Caco-2 (cell line): ENCODE measurements at regions not wholly inside any gene's neighbourhood (a gene's known extent, or its start where the extent isn't known, plus 50 kb on each side); places are given as distances from the start of the nearest gene placed in this dataset.

Source experiments
- BruUV-seq: library from RNA; stranded (reverse); fragments of 400-500 nt; replicated peaks from 2 replicates; lab custom pipeline; 2021; lab: Mats Ljungman, UMichigan
- CTCF ChIA-PET: fragments of 300-600 bp; sonication (Branson Sonifier 250); formaldehyde crosslinking; loops from one replicate; lab custom pipeline; 2022; ENCODE audit warnings: antibody characterized with exemption; lab: Charles Lee
- POLR2A ChIA-PET: fragments of 300-600 bp; sonication (Branson Sonifier 250); formaldehyde crosslinking; loops from one replicate; lab custom pipeline; 2022; ENCODE audit warnings: antibody characterized with exemption; lab: Charles Lee
- DNase-seq, 2 experiments: peaks; one replicate each; pipeline versions ENCODE4 v3.0.0 to v3.0.0-alpha.2; 2020 to 2022
- H3K27me3 ChIP-seq: replicated peaks from 2 replicates; pipeline ENCODE4 v1.6.0; 2011; ENCODE audit warnings: low read length; ENCODE audit not compliant: control insufficient read depth, insufficient read depth
- H3K36me3 ChIP-seq: 2 replicates; pipeline ENCODE4 v1.5.1; 2011; ENCODE audit warnings: low read length; ENCODE audit not compliant: control insufficient read depth, insufficient read depth
- H3K4me1 ChIP-seq: fragments of 250-450 bp; sonication (Bioruptor Pico); 2 replicates; pipeline ENCODE4 v1.5.1; 2020; ENCODE audit warnings: mild to moderate bottlenecking
- H3K4me3 ChIP-seq: 2 replicates; pipeline ENCODE4 v1.5.1; 2011; ENCODE audit warnings: low read depth, mild to moderate bottlenecking, control low read depth, low read length
- H3K9me3 ChIP-seq: fragments of 250-450 bp; sonication (Bioruptor Pico); 2 replicates; pipeline ENCODE4 v1.5.1; 2020; ENCODE audit warnings: mild to moderate bottlenecking, moderate library complexity
- H3K27ac Mint-ChIP-seq: one replicate; pipeline ENCODE4 v1.8.0; 2022; ENCODE audit warnings: mixed read lengths; ENCODE audit not compliant: unreplicated experiment
- H3K27me3 Mint-ChIP-seq: one replicate; pipeline ENCODE4 v1.8.0; 2022; ENCODE audit warnings: mixed read lengths; ENCODE audit not compliant: insufficient read depth, unreplicated experiment
- H3K36me3 Mint-ChIP-seq: one replicate; pipeline ENCODE4 v1.8.0; 2022; ENCODE audit warnings: mild to moderate bottlenecking, mixed read lengths; ENCODE audit not compliant: insufficient read depth, unreplicated experiment
- H3K4me1 Mint-ChIP-seq: one replicate; pipeline ENCODE4 v1.8.0; 2022; ENCODE audit warnings: low read depth, mixed read lengths; ENCODE audit not compliant: unreplicated experiment
- H3K4me3 Mint-ChIP-seq: one replicate; pipeline ENCODE4 v1.8.0; 2022; ENCODE audit warnings: mild to moderate bottlenecking, moderate library complexity, mixed read lengths; ENCODE audit not compliant: unreplicated experiment
- H3K9me3 Mint-ChIP-seq: one replicate; pipeline ENCODE4 v1.8.0; 2022; ENCODE audit warnings: mixed read lengths; ENCODE audit not compliant: unreplicated experiment
- intact Hi-C: fragments of 100-400 bp; cut with micrococcal nuclease; formaldehyde crosslinking; loops from one replicate; pipeline ENCODE4 v1.10.0; 2022; ENCODE audit not compliant: unreplicated experiment
- TF ChIP-seq, protein P1 (sequence below), 2 experiments: fragments of 200-600 bp in 1 of 2; IDR thresholded peaks; 1 replicate in 1 of 2; 2 replicates in 1 of 2; pipeline versions ENCODE4 v1.5.1 to v1.8.0; 2011 to 2022; ENCODE audit warnings: antibody characterized with exemption in 1 of 2, control low read depth in 1 of 2, inconsistent platforms in 1 of 2, low read depth in 1 of 2, low read length in 1 of 2, mild to moderate bottlenecking in 1 of 2, moderate library complexity in 1 of 2; ENCODE audit not compliant: insufficient read depth in 1 of 2, severe bottlenecking in 1 of 2, unreplicated experiment in 1 of 2

DNA sequence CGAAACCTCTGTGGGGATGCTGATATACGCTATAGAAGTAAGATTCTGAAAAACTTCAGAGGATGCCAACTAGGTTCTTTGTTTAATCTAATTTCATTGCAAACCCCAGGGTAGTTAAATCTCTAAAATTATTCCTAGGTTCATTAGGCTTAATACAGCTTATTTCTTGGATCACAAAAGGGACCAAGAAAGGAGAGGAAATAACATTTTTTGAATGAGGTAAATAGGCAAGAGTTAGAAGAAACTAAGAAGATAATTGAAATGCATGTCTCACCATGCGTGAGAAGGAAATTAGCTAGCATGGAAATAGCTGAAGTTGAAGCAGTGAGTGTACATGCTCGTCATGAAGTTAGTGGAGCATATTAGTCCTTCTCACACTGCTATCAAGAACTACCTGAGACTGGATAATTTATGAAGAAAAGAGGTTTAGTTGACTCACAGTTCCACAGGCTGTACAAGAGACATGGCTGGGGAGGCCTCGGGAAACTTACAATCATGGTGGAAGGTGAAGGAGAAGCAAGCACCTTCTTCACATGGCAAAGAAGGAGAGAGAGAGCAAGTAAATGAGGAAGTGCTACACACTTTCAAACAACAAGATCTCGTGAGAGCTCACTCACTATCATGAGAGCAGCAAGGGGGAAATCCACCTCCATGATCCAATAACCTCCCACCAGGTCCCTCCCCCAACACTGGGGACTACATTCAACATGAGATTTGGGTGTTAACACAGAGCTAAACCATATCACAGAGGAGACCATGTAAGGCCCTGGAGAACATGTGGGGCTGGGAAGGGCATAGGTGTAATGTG lies 125.1 kb upstream of the OSMR start:
- TF ChIP-seq, protein P1, sequence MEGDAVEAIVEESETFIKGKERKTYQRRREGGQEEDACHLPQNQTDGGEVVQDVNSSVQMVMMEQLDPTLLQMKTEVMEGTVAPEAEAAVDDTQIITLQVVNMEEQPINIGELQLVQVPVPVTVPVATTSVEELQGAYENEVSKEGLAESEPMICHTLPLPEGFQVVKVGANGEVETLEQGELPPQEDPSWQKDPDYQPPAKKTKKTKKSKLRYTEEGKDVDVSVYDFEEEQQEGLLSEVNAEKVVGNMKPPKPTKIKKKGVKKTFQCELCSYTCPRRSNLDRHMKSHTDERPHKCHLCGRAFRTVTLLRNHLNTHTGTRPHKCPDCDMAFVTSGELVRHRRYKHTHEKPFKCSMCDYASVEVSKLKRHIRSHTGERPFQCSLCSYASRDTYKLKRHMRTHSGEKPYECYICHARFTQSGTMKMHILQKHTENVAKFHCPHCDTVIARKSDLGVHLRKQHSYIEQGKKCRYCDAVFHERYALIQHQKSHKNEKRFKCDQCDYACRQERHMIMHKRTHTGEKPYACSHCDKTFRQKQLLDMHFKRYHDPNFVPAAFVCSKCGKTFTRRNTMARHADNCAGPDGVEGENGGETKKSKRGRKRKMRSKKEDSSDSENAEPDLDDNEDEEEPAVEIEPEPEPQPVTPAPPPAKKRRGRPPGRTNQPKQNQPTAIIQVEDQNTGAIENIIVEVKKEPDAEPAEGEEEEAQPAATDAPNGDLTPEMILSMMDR (IDR thresholded peaks at IDR 0.05; ENCODE audit: insufficient read depth in 1 of 2, low read depth in 1 of 2, low read length in 1 of 2, severe bottlenecking in 1 of 2, unreplicated experiment in 1 of 2) = no peak
- Mint-ChIP-seq H3K27me3 (no peaks in the 10 kb centered on the region), H3K9me3 (no peaks in the 10 kb centered on the region), H3K4me1 (no peaks in the 10 kb centered on the region), H3K36me3 (no peaks in the 10 kb centered on the region), H3K4me3 (no peak overlapping the region), H3K27ac (no peak overlapping the region)
- Histone ChIP-seq H3K9me3 (no peaks in the 10 kb centered on the region), H3K27me3 (no peaks in the 10 kb centered on the region), H3K36me3 (no peaks in the 10 kb centered on the region), H3K4me3 (no peak overlapping the region), H3K4me1 (no peaks in the 10 kb centered on the region)
- CTCF ChIA-PET = no interaction called here
- no peak for DNase-seq
- POLR2A ChIA-PET = no interaction called here
- BruUV-seq = no TSS peak
- intact Hi-C loops = no loop called here

DNA sequence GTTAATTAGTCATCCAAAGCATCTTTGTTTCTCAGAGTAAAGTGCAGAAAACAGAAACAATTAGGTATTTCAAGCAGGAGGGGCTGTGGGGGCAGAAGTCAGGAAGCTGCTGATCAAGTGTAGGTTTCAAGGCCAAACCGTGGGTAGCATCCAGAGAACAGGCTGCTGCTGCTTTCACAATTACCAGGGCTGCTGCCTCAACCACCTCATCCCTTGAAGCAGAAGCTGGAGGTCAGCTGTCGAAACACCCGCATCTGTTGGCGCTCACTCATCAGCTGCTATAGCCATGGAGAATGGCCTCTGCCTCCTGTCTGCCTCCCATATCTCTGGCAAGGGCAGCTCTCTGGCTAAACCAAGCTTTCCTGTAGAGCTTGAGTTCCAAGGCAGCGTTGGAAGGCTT lies 122.9 kb upstream of the OSMR start:
- TF ChIP-seq, protein P1 (IDR thresholded peaks at IDR 0.05; ENCODE audit: insufficient read depth in 1 of 2, low read depth in 1 of 2, low read length in 1 of 2, severe bottlenecking in 1 of 2, unreplicated experiment in 1 of 2) = no peak
- Mint-ChIP-seq H3K36me3 (no peaks in the 10 kb centered on the region), H3K4me3 (no peak overlapping the region), H3K27ac (no peak overlapping the region), H3K27me3 (no peaks in the 10 kb centered on the region), H3K4me1 (peaks cover 7% of the 10 kb centered on the region), H3K9me3 (no peaks in the 10 kb centered on the region)
- Histone ChIP-seq H3K4me3 (no peak overlapping the region), H3K4me1 (no peaks in the 10 kb centered on the region), H3K27me3 (no peaks in the 10 kb centered on the region), H3K36me3 (no peaks in the 10 kb centered on the region), H3K9me3 (no peaks in the 10 kb centered on the region)
- BruUV-seq = no TSS peak
- ChIA-PET CTCF (no interaction called here), POLR2A (no interaction called here)
- intact Hi-C loops = no loop called here
- DNase-seq = no peak

DNA sequence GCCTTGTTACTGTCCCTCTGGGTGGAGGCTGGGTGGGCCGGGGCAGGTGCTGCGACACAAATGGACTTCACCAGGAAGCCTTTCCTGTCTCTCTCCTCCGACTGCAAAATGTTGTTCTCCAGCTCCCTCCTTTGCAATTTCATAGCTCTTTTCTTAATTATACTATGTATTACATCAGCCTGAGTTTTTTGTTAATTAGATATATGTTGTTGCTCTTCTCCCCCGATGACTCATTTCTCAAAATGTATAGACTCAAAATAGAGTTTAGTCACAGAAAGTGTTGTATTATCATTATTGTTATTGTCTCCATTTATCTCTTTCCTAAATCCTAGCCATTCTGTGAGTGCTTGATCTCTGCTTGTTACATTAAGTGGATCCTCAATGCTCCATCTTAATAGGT lies 122.4 kb upstream of the OSMR start:
- Histone ChIP-seq H3K27me3 (no peaks in the 10 kb centered on the region), H3K4me3 (no peak overlapping the region), H3K9me3 (no peaks in the 10 kb centered on the region), H3K4me1 (no peaks in the 10 kb centered on the region), H3K36me3 (no peaks in the 10 kb centered on the region)
- no TSS peak for BruUV-seq
- H3K4me3 Mint-ChIP-seq = no peak overlapping the region
- H3K36me3 Mint-ChIP-seq = no peaks in the 10 kb centered on the region
- CTCF ChIA-PET = no interaction called here
- H3K27ac Mint-ChIP-seq = no peak overlapping the region
- TF ChIP-seq, protein P1 (IDR thresholded peaks at IDR 0.05; ENCODE audit: insufficient read depth in 1 of 2, low read depth in 1 of 2, low read length in 1 of 2, severe bottlenecking in 1 of 2, unreplicated experiment in 1 of 2) = no peak
- no peak for DNase-seq
- POLR2A ChIA-PET = no interaction called here
- H3K9me3 Mint-ChIP-seq = no peaks in the 10 kb centered on the region
- intact Hi-C loops = no loop called here
- peaks cover 7% of the 10 kb centered on the region for H3K4me1 Mint-ChIP-seq
- no peaks in the 10 kb centered on the region for H3K27me3 Mint-ChIP-seq
